Testis (tissue), 2 donors: ENCODE measurements at regions not wholly inside any gene's neighbourhood (a gene's known extent, or its start where the extent isn't known, plus 50 kb on each side); places are given as distances from the start of the nearest gene placed in this dataset.

Source experiments
- DNase-seq: peaks from one replicate; pipeline ENCODE4 v3.0.0-alpha.2; 2019
- H3K27ac ChIP-seq, 2 donors: fragments of 200-600 bp; sonication (generic); one replicate each; pipeline ENCODE4 v1.5.1; 2019
- H3K27me3 ChIP-seq: fragments of 200-600 bp; sonication (generic); one replicate; pipeline ENCODE4 v1.5.1; 2019
- H3K36me3 ChIP-seq: fragments of 200-600 bp; sonication (generic); one replicate; pipeline ENCODE4 v1.5.1; 2017; ENCODE audit warnings: low read depth; ENCODE audit errors: missing control alignments
- H3K4me1 ChIP-seq: fragments of 200-600 bp; sonication (generic); one replicate; pipeline ENCODE4 v1.5.1; 2019
- H3K4me3 ChIP-seq, 2 donors: fragments of 200-600 bp; sonication (generic); one replicate each; pipeline ENCODE4 v1.5.1; 2017 to 2019
- H3K9me3 ChIP-seq: fragments of 200-600 bp; sonication (generic); one replicate; pipeline ENCODE4 v1.5.1; 2017
- POLR2A ChIP-seq: fragments of 450-650 bp; IDR thresholded peaks from one replicate; pipeline ENCODE4 v1.6.1; 2017; ENCODE audit warnings: antibody characterized with exemption, mild to moderate bottlenecking, moderate library complexity
- WGBS, 2 donors: methylation state at CpG; one replicate each; pipeline ENCODE4 v1.1.5; 2018; 5-methylcytosine and 5-hydroxymethylcytosine counted together
- intact Hi-C: fragments of 100-400 bp; cut with DNase I; formaldehyde crosslinking; loops from one replicate; pipeline ENCODE4 v1.15.1; 2023; ENCODE audit warnings: low total_unique reads
- TF ChIP-seq, protein P1 (sequence below), 3 experiments: fragments of 450-650 bp in 2 of 3; fragments of 200-600 bp in 1 of 3; sonication (generic) in 1 of 3; IDR thresholded peaks; one replicate each; pipeline ENCODE4 v1.5.1; 2016 to 2019; ENCODE audit warnings: antibody characterized with exemption in 3 of 3, mild to moderate bottlenecking in 2 of 3, moderate library complexity in 1 of 3

DNA sequence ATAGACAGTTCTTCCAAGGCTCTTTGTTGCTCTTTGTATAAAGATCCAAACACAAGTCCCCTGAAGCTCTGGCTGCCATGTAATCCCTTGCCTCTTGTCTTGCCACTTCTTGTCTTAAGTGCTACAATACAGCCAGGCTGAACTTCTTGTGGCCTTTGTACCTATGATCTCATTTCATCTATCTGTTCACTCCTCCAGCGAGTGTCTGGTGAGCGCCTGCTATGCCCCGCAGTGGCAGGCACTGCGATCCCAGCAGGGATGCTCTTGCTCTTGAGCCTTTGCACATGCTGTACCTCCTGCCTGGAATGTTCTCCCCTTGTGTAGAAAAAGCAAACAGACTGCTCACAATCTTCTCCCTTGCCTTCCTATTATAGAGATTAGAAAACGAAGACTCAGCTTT is 81.9 kb upstream of the ADPGK start:
- Histone ChIP-seq H3K36me3 (no peaks in the 10 kb centered on the region), H3K4me3 (no peak overlapping the region), H3K4me1 (peaks cover 9% of the 10 kb centered on the region), H3K9me3 (no peaks in the 10 kb centered on the region), H3K27ac (no peak overlapping the region), H3K27me3 (no peaks in the 10 kb centered on the region)
- intact Hi-C loops = no loop called here
- WGBS, 2 donors = 38 to 43% methylated on average over 5 of the region's 5 CpGs
- no peak for DNase-seq
- no peak for TF ChIP-seq POLR2A
- TF ChIP-seq, protein P1, sequence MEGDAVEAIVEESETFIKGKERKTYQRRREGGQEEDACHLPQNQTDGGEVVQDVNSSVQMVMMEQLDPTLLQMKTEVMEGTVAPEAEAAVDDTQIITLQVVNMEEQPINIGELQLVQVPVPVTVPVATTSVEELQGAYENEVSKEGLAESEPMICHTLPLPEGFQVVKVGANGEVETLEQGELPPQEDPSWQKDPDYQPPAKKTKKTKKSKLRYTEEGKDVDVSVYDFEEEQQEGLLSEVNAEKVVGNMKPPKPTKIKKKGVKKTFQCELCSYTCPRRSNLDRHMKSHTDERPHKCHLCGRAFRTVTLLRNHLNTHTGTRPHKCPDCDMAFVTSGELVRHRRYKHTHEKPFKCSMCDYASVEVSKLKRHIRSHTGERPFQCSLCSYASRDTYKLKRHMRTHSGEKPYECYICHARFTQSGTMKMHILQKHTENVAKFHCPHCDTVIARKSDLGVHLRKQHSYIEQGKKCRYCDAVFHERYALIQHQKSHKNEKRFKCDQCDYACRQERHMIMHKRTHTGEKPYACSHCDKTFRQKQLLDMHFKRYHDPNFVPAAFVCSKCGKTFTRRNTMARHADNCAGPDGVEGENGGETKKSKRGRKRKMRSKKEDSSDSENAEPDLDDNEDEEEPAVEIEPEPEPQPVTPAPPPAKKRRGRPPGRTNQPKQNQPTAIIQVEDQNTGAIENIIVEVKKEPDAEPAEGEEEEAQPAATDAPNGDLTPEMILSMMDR (IDR thresholded peaks at IDR 0.05) = no peak

DNA sequence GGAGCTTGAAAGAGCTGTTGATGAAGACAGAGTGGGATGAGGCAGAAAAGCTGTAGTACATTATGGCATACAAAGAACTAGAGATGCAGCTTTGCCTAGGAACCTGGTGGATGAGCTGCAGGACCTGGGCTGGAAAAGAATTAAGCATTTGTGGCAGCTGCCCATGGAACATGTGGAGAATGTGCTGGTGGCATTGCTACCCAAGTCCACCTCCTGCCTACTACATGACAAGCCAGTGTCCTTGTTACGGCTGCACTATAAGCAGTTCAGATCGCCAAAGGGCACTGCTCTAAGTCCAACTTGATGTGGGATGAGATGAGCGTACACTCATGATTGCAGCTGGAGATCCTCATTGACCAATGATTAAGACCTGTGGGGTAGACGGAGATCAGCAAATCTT is 81.1 kb upstream of the ADPGK start:
- no peaks in the 10 kb centered on the region for H3K9me3 ChIP-seq
- WGBS, 2 donors = 90 to 94% methylated on average over 4 of the region's 4 CpGs
- no peak for DNase-seq

DNA sequence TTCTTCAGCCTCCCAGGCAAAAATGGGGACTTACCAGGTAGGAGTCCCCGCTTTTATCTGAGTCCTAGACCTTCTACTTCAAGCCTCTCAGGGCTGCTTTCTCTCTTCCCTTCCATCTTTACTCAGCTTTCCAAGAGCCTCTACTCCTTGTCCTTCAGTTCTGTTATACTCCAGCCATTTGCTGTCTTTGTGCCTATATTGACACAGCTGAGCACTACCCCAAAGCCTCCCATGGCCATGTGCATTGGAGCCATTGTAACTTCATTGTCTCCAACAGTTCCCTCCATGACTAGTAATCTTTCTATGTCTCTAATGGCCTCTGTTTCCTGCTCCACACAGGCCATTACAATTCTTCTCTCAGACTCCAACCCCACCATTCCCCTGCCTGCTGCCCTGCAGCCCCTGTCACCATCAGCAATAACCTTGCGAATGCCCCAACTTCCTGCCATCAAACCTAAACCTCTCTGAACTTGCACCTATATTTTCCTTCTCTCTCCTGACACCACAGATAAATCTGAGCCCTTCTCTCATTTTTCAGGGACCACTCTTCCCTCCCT is 77.9 kb upstream of the ADPGK start:
- Histone ChIP-seq H3K4me1 (peaks cover 9% of the 10 kb centered on the region), H3K4me3 (no peak overlapping the region), H3K9me3 (no peaks in the 10 kb centered on the region), H3K27ac (no peak overlapping the region), H3K36me3 (no peaks in the 10 kb centered on the region), H3K27me3 (no peaks in the 10 kb centered on the region)
- intact Hi-C loops = no loop called here
- no peak for DNase-seq
- 94 to 95% methylated on average over 2 of the region's 2 CpGs for WGBS, 2 donors
- TF ChIP-seq, protein P1 (IDR thresholded peaks at IDR 0.05) = no peak
- no peak for TF ChIP-seq POLR2A

More for the DNA sequence above, 81.1 kb upstream of the ADPGK start:
- intact Hi-C loops = no loop called here
- no peak overlapping the region for H3K4me3 ChIP-seq
- peaks cover 9% of the 10 kb centered on the region for H3K4me1 ChIP-seq
- no peaks in the 10 kb centered on the region for H3K27me3 ChIP-seq
- H3K27ac ChIP-seq = no peak overlapping the region
- no peak for TF ChIP-seq POLR2A
- TF ChIP-seq, protein P1 (IDR thresholded peaks at IDR 0.05) = no peak
- H3K36me3 ChIP-seq = no peaks in the 10 kb centered on the region

DNA sequence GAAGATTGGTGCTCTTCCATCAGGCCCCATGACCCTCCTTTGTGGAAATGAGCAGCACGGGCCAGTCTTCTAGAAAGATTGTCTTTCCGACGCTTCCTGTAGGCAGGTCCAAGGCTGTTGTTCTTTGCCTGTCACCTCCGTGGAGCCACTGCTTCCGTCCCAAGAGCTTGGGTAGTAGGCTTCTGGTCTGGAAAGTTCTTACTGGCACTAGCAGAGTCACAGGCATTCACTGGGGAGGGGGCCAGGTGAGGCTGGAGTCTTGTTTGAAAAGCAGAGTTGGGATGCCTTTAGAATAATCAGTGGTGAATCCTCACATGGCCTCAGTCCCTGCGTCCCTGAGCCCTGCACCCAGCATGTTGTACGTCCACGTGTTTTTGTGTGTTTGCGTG is 76.2 kb upstream of the ADPGK start:
- Histone ChIP-seq H3K4me3 (no peak overlapping the region), H3K4me1 (no peaks in the 10 kb centered on the region), H3K27ac (no peak overlapping the region), H3K36me3 (no peaks in the 10 kb centered on the region), H3K9me3 (no peaks in the 10 kb centered on the region), H3K27me3 (no peaks in the 10 kb centered on the region)
- TF ChIP-seq POLR2A = no peak
- TF ChIP-seq, protein P1 (IDR thresholded peaks at IDR 0.05) = no peak
- intact Hi-C loops = no loop called here
- WGBS, 2 donors = 85 to 87% methylated on average over 9 of the region's 9 CpGs
- DNase-seq = no peak

DNA sequence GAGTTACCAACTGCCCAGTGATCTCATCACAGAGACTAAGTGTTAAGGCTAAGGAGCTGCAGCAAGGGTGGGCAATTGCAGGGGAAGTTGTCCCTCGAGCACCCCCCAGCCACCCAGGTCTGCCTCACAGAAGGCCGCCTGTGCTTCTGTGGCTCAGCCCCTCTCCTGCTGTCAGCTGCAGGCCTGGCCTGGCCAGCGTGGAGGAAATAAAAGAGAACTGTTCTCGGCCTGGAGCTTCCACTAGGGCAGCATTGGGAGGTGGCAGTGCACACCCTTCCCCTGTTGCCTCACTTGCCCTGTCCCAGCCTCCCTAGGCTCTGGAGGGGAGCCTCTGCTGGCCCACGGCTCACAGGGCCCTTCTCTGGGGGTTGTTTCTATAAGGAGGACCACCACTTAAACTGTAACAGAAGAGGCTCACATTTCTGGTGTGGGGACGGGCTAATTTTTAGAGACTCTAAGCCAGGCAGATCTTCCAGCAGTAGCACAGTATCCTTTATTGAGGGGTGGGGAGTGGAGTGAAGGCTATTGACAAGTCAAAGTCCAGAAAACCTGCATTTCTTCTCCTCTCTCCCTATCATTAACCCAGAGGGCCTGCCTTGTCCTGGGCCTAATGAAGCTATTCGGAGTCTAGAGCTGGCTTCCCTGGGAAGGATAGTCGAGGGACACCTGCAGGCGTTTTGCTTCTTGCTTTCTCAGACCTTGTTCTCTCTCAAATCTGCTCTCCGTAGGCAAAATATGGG is 75.6 kb upstream of the ADPGK start:
- TF ChIP-seq POLR2A = no peak
- TF ChIP-seq, protein P1 (IDR thresholded peaks at IDR 0.05) = no peak
- Histone ChIP-seq H3K27ac (no peak overlapping the region), H3K9me3 (no peaks in the 10 kb centered on the region), H3K4me1 (no peaks in the 10 kb centered on the region), H3K4me3 (no peak overlapping the region), H3K36me3 (no peaks in the 10 kb centered on the region), H3K27me3 (no peaks in the 10 kb centered on the region)
- WGBS, 2 donors = 81 to 91% methylated on average over 8 to 10 of the region's 10 CpGs
- DNase-seq = no peak
- intact Hi-C loops = no loop called here
